HepG2 (cell line): ENCODE measurements at regions not wholly inside any gene's neighbourhood (a gene's known extent, or its start where the extent isn't known, plus 50 kb on each side); places are given as distances from the start of the nearest gene placed in this dataset.

Source experiments
- ATAC-seq: fragments of 200-7000 bp; cut with Tn5 transposase; 3 replicates; pipeline ENCODE4 v1.9.1; 2020; ENCODE audit warnings: mild to moderate bottlenecking, moderate library complexity
- BruUV-seq: library from RNA; stranded (reverse); fragments of 400-500 nt; replicated peaks from 2 replicates; lab custom pipeline; 2021; lab: Mats Ljungman, UMichigan
- CTCF ChIA-PET: fragments of 300-600 bp; formaldehyde crosslinking; extraction: SDS; loops from one replicate; lab custom pipeline; 2021; ENCODE audit warnings: low total read pairs, inconsistent platforms, low intra/inter-chr PET ratio; lab: Yijun Ruan, JAX
- POLR2A ChIA-PET: fragments of 350-600 bp; sonication (Branson Sonifier 250); formaldehyde crosslinking; loops from one replicate; lab custom pipeline; 2020; ENCODE audit warnings: antibody characterized with exemption, inconsistent platforms; lab: Yijun Ruan, JAX
- DNase-seq: peaks from one replicate; pipeline ENCODE4 v3.0.0-alpha.2; 2015; ENCODE audit warnings: low spot score
- FAIRE-seq: peaks from 3 replicates; lab custom pipeline; 2011; peaks lifted over from hg19 to GRCh38; lab: Jason Lieb, UNC
- H2AFZ ChIP-seq: one replicate; pipeline ENCODE4 v1.6.1; 2011; ENCODE audit warnings: low read length, inconsistent platforms
- H3K27ac ChIP-seq: fragments of 300-600 bp; 3 replicates; pipeline ENCODE4 v1.8.0; 2011; ENCODE audit warnings: mixed run types, mild to moderate bottlenecking, mixed read lengths, low read length, inconsistent platforms; ENCODE audit not compliant: insufficient read depth; ENCODE audit errors: extremely low read length
- H3K27me3 ChIP-seq, 2 experiments: fragments of 200-600 bp in 1 of 2; 2 replicates in 1 of 2; 3 replicates in 1 of 2; pipeline versions ENCODE4 v1.6.0 to v1.8.0; 2011; ENCODE audit warnings: low read length in 2 of 2, mild to moderate bottlenecking in 2 of 2, moderate library complexity in 2 of 2, inconsistent platforms in 1 of 2; ENCODE audit not compliant: insufficient read depth in 2 of 2, control insufficient read depth in 1 of 2
- H3K36me3 ChIP-seq, 2 experiments: fragments of 200-600 bp in 1 of 2; replicated peaks in 1 of 2; 2 replicates in 1 of 2; 3 replicates in 1 of 2; pipeline versions ENCODE4 v1.5.1 to v1.8.0; 2011; ENCODE audit warnings: low read length in 2 of 2, inconsistent platforms in 1 of 2; ENCODE audit not compliant: insufficient read depth in 2 of 2, control insufficient read depth in 1 of 2
- H3K4me1 ChIP-seq: 2 replicates; pipeline ENCODE4 v1.5.1; 2012; ENCODE audit warnings: low read length, inconsistent platforms; ENCODE audit not compliant: insufficient read depth
- H3K4me2 ChIP-seq: 2 replicates; pipeline ENCODE4 v1.6.0; 2011; ENCODE audit warnings: low read depth, low read length, inconsistent platforms
- H3K4me3 ChIP-seq, 3 experiments: fragments of 200-600 bp in 1 of 3; sonication (generic), shearing (Covaris generic) in 1 of 3; replicated peaks in 1 of 3; 2 replicates each; pipeline ENCODE4 v1.5.1; 2011 to 2016; ENCODE audit warnings: low read length in 3 of 3, inconsistent platforms in 2 of 3, low read depth in 2 of 3, mild to moderate bottlenecking in 2 of 3, control low read depth in 1 of 3, mixed read lengths in 1 of 3; ENCODE audit not compliant: insufficient read depth in 1 of 3
- H3K79me2 ChIP-seq: one replicate; pipeline ENCODE4 v1.6.1; 2011; ENCODE audit warnings: low read length, inconsistent platforms; ENCODE audit not compliant: insufficient read depth
- H3K9ac ChIP-seq: 2 replicates; pipeline ENCODE4 v1.6.0; 2011; ENCODE audit warnings: mild to moderate bottlenecking, low read depth, low read length, inconsistent platforms; ENCODE audit not compliant: insufficient read depth
- H3K9me3 ChIP-seq: 2 replicates; pipeline ENCODE4 v1.5.1; 2012; ENCODE audit warnings: mild to moderate bottlenecking, low read length
- H4K20me1 ChIP-seq: 2 replicates; pipeline ENCODE4 v1.6.0; 2011; ENCODE audit warnings: inconsistent platforms, mild to moderate bottlenecking, low read length, moderate library complexity; ENCODE audit not compliant: insufficient read depth
- ARID3A ChIP-seq: IDR thresholded peaks from 2 replicates; pipeline ENCODE4 v1.6.1; 2012; ENCODE audit warnings: low read depth, low read length, improper control_type of control experiment
- ASH2L ChIP-seq: fragments of 300-600, 200-600 bp; sonication (generic); IDR thresholded peaks from 2 replicates; pipeline ENCODE4 v1.7.0; 2017; ENCODE audit warnings: low read depth, mild to moderate bottlenecking, moderate library complexity, mixed read lengths, low read length; ENCODE audit not compliant: insufficient read length
- HNF1A ChIP-seq, 2 experiments: sonication (generic) in 1 of 2; formaldehyde crosslinking in 1 of 2; IDR thresholded peaks; 2 replicates each; pipeline versions ENCODE4 v1.4.0 to v1.6.1; 2016 to 2020; ENCODE audit warnings: borderline replicate concordance in 1 of 2, low read depth in 1 of 2, mild to moderate bottlenecking in 1 of 2, missing genetic modification reagents in 1 of 2
- SIX1 ChIP-seq: sonication (generic); formaldehyde crosslinking; IDR thresholded peaks from 2 replicates; pipeline ENCODE4 v1.4.0; 2020; ENCODE audit warnings: missing genetic modification reagents, borderline replicate concordance
- ZBTB42 ChIP-seq: sonication (generic); formaldehyde crosslinking; IDR thresholded peaks from 2 replicates; pipeline ENCODE4 v1.5.0; 2020; ENCODE audit warnings: mild to moderate bottlenecking, missing genetic modification reagents
- ZNF281 ChIP-seq: sonication (generic); formaldehyde crosslinking; IDR thresholded peaks from 2 replicates; pipeline ENCODE4 v1.4.0; 2020; ENCODE audit warnings: missing genetic modification reagents, borderline replicate concordance
- ZNF33A ChIP-seq: sonication (generic); formaldehyde crosslinking; IDR thresholded peaks from 2 replicates; pipeline ENCODE4 v1.5.1; 2020; ENCODE audit warnings: missing genetic modification reagents, mild to moderate bottlenecking, moderate library complexity, borderline replicate concordance
- ZNF572 ChIP-seq: sonication (generic); formaldehyde crosslinking; IDR thresholded peaks from 2 replicates; pipeline ENCODE4 v1.5.1; 2020; ENCODE audit warnings: mild to moderate bottlenecking, missing genetic modification reagents
- ZNF576 ChIP-seq: sonication (generic); formaldehyde crosslinking; IDR thresholded peaks from 2 replicates; pipeline ENCODE4 v1.4.0; 2020; ENCODE audit warnings: mild to moderate bottlenecking, missing genetic modification reagents
- WGBS: methylation state at CpG from one replicate; pipeline ENCODE4 v1.1.6; 2017; ENCODE audit warnings: low lambda C conversion rate; 5-methylcytosine and 5-hydroxymethylcytosine counted together
- in situ Hi-C: cut with HindIII; loops from 2 replicates; pipeline ENCODE4 v1.10.0; 2017; ENCODE audit warnings: low pct_unique_long_range_greater_than_20kb; ENCODE audit not compliant: extremely low pct_ligation_motif_present
- intact Hi-C: fragments of 100-400 bp; cut with micrococcal nuclease; formaldehyde crosslinking; loops from one replicate; pipeline ENCODE4 v1.10.0; 2022; ENCODE audit not compliant: unreplicated experiment

GRCh38 chr1:87795615-87796337 is 467.1 kb downstream of the LMO4 start:
- Histone ChIP-seq H3K9me3 (no peaks in the 10 kb centered on the region), H2AFZ (no peak overlapping the region), H3K27ac (peak overlapping the region; percentile 90), H3K4me1 (peaks cover 50% of the 10 kb centered on the region), H3K36me3 (no peaks in the 10 kb centered on the region), H3K9ac (peak overlapping the region; percentile 71), H3K79me2 (no peaks in the 10 kb centered on the region), H4K20me1 (no peaks in the 10 kb centered on the region), H3K4me3 (peak overlapping the region; percentile 3 to 43 (median 35); a peak in 3 of 6 replicates), H3K4me2 (peak overlapping the region; percentile 79), H3K27me3 (no peaks in the 10 kb centered on the region)
- DNase-seq (peak; percentile 96), ATAC-seq (peak; percentile 95), FAIRE-seq (peak; percentile 93)
- in situ Hi-C loops (loop anchor here (5.0 to 10.0 kb wide), 2 partner anchors 382 to 471 kb away; partner anchors contain the start of gene LMO4), intact Hi-C loops (loop anchor here (1.0 to 5.0 kb wide), 2 partner anchors 8 to 382 kb away; no protein-coding TSS in a partner anchor)
- ChIA-PET POLR2A (interaction anchor here (0.8 to 2.6 kb wide), 8 partner anchors 9 to 467 kb away, joined by 3 to 19 read pairs (median 7); partner anchors contain the start of gene LMO4), CTCF (no interaction called here)
- BruUV-seq, result TSS peak; percentile 93
- 1% methylated on average over 3 of the region's 3 CpGs for WGBS
- TF ChIP-seq ZNF33A (CRISPR knock-in tag) (no peak), ARID3A (peak; percentile 68; the same call in 1 of the 2 replicates), ZBTB42 (CRISPR knock-in tag) (no peak), ZNF576 (CRISPR knock-in tag) (no peak), ZNF281 (CRISPR knock-in tag) (peak; percentile 75), HNF1A (IDR thresholded peaks at IDR 0.05; ENCODE audit: low read depth) (peak; percentile 98), HNF1A (CRISPR knock-in tag; IDR thresholded peaks at IDR 0.05; ENCODE audit: borderline replicate concordance) (peak; percentile 97), SIX1 (peak; percentile 45; the same call in 1 of the 2 replicates), ASH2L (peak; percentile 93), ZNF572 (CRISPR knock-in tag) (no peak)
